Right forelimb (tissue), 1 donor: ENCODE measurements at regions not wholly inside any gene's neighbourhood (a gene's known extent, or its start where the extent isn't known, plus 50 kb on each side); places are given as distances from the start of the nearest gene placed in this dataset.

Source experiments
- DNase-seq: peaks from one replicate; pipeline ENCODE4 v3.0.0-alpha.2; 2018

DNA sequence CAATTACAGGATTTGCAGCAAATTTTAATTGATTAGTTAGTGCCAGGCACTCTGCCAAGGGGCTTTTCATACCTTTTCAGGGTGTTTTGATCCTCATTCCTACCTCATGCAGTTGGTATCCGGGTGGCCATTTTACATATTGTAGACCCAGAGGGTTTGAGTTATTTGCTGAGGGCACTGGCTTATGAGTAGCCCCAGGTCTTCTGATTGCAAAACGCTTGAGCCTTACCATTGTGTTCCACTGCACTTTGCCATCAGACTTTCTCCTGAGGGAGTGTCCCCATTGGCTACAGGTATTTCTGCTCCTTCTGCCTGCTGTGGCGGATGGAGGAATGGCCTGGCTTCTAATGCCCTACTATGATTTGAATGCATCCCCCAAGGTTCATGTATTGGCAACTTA, 257.8 kb upstream of the CRY1 start:
- DNase-seq: no peak

DNA sequence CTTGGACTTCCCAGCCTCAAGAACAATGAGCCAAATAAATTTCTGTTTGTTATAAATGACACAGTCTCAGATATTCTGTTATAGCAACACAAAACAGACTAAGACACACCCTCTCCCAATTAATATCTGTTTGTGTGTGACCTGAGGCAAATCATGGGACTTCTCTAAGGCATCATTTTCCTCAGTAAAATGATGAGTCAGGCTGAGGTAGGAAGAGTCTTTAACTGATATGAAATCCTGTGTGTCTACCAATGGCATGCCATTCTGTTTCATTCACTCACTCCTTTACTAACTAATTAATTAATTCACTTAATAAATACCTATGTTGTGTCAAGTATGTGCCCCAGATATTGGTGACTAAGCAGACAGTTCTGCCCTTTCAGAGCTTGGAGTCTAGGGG, 258.4 kb upstream of the CRY1 start:
- DNase-seq: no peak

DNA sequence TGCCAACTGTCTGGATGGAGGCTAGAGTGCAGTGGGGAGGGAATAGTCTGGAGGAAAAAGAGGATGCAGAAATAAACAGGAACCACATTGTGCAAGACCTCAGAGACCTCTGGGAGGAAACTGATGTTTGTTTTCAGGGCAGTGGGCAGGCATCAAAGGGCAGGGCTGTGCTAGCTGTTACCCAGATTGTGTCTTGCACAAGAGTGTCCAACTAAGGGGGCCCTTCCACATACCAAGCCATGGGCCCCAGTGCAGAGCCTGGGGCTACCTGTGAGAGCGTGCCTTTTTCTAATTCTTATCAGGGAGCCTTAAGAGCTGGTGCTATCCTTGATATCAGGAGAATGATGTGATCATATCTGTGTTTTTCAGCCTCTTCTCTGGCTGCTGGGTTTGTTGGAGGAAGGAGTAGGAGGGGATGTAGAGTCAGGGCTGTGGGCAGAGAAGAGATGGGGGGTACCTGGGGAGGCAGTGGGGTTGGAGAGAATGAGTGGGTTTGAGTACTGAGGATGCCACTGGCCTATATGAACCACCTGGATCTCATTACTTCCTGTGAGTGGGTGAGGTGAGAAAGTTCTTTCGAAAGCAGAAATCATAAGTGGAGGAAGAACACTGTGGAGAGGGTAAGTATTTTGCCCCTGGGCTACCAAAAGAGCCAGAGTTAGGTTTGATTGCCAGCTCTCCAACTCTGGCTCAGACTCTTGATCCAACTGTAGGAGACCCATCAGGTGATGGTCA, 259.2 kb upstream of the CRY1 start:
- no peak for DNase-seq

DNA sequence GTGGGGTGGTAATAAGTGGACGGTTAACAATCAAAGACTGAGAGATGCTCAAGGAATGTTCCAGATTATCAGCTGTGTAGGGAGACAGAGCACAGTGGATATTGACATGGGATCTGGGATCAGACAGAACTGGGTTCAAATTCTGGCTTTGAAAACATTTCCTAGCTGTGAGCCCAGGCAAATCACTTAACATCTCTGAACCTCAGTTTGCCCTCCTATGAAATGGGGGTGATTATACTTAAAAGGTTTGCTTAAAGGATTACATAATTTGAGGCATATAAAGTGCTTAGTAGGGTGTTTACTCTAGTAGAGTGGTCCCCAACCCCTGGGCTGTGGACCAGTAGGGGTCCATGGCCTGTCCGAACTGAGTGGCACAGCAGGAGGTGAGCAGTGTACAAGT, 260.0 kb upstream of the CRY1 start:
- DNase-seq: no peak

DNA sequence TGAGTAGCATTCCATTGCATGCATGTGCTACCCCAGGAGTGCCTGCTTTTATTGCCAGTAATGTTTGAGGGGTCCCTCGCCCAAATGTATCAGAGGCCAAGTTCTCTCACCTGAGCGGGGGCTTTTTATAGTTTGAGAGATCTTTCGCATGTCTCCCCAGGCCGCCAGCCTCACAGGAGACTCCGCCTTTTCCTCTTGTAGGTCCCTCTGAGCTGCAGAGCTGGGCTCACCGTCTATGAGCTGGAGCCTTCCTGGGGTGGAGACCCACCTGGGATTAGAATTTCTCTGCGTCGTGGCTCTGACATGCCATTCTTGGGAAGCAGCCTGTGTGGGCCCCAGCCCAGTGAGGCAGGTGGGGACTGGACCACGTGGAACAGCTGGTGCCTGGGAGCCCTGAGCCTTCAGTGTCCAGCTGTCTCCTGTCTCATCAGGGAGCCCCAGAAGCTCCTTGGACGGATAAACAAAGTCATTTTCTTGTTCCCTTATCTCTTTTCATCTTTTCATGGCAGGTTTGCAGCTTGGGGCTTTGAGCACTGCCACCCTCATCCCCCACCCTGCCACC, 261.7 kb upstream of the CRY1 start:
- DNase-seq: no peak

DNA sequence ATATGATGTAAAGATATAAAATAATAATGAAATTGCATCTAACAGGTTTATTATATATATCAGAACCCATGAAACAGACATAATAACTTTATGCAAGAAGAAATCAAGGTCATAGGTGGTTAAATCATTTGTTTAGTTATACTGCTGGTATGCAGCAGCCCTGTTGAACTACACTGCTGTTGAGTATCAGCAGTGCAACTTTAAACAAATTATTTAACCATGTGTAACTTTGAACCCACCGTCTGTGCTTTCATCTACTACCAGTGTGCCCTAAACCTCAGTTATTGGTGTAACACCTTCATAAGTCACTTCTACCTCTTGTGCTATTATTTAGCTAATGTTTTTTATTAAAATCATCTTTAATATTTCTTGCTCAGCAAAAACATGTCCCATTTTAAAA, 262.3 kb upstream of the CRY1 start:
- no peak for DNase-seq

DNA sequence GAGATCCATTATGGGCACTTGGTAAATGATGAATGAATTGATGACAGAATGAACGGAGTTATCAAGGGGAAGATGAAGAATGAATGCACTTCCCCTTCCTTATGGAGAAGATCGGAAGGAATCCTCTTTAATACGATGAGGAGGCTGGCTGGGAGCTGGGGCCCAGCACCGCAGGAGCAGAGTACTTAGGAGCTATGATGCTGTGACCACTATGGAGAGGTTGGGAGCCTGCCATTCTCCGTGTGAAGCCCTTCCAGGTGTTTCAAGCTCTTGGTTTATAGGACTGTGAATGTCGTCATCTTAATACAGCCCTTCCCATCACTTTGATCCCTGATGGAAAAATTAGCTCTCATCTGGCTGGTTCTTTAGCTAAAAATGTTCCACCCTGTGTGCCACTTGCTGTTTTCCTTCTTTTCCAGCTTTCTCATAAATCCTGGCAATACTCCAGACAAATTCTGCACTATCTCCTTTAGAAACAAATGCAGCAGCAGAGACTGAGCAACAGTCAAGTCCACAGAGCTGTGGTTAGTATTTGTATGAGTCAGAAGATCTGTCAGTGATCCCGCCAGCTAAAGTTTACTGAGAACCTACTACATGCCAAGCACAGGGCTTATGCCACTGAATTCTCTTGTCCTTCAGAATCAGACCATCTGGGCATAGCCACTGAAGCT, 263.1 kb upstream of the CRY1 start:
- DNase-seq: no peak

DNA sequence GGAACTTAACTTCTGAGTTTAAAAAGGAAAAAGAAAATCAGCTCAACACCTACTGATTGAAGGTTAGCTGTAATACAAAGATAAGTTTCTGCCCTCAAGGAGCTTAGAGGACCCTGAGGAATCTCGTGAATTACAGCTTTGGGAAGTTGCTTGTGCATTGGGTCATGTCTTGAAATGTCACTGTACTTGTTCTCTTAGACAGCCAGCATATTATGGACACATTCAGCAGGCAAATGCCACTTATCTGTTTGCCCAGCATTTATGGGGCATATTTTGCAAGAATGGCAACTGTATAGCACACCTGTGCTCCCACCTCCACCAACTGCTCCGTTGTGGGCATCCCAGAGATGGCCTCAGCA, 263.6 kb upstream of the CRY1 start:
- no peak for DNase-seq

DNA sequence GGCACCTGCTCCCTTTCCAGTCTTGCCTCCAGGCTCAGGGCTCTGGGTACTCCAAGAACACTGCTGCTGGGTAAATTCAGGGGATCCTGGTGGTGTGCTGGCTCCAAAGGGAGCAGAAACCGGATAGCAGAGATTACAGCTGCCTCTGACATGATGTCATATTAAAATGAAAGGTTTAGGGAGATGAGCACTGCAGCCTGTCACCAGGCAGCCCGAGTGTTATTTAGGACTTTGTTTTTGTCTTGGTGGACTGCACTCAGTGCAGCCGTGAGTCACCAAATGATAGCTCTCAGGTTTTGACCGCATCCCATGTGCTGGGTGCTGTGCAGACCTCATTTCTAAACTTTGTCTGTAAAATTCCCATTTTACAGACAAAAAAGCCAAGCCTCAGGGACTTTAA, 266.0 kb upstream of the CRY1 start:
- no peak for DNase-seq

DNA sequence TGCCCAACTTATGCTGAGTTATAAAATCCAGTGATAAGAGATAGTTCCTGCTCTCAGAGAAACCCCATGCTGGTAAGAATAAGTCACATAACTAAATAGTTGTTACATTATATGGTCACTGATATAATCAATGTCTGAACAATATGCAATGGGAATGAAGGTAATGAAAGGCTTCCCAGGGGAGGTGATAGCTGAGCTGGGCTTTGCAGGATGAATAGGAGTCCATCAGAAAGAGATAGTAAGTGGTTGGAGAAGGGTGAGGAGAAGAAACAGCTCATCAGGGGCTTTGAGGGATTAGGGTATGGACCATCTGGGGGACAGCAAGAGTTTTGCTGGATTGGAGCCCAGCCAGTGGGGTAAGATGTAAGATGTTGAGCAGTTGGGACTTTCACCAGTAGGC, 266.7 kb upstream of the CRY1 start:
- DNase-seq: no peak

DNA sequence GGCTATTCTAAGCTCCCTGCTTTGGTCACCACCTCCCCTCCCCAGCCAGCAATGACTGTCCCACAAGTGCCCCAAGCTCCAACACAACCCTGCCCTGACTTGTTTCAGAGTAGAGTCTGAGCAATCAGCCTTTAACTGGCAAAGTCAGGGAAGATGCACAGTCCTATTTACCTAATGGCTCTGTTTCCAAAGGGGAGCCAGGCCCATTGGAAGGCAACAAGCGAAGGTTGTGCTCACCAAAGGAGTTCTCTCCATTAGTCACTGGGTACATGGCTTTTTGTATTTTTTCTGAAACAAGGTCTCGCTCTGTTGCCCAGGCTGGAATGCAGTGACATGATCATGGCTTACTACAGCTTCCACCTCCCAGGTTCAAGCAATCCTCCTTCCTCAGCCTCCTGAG, 267.1 kb upstream of the CRY1 start:
- no peak for DNase-seq

DNA sequence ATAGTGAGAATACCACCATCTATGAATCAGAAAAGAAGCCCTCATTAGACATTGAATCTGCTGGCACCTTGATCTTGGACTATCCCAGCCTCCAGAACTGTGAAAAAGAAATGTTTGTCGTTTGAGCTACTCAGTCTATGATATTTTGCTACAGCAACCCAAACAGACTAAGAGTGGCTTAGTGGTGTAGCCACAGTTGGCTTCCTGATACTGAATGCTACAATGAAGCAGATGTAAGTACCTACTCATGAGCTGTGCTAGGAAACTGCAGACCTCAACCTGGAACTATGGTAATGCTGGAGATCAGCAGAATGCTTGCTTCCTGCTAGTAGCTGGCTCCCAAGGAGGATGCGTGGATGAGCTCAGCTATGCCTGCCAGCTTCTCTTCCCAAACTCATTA, 268.6 kb upstream of the CRY1 start:
- DNase-seq: no peak

DNA sequence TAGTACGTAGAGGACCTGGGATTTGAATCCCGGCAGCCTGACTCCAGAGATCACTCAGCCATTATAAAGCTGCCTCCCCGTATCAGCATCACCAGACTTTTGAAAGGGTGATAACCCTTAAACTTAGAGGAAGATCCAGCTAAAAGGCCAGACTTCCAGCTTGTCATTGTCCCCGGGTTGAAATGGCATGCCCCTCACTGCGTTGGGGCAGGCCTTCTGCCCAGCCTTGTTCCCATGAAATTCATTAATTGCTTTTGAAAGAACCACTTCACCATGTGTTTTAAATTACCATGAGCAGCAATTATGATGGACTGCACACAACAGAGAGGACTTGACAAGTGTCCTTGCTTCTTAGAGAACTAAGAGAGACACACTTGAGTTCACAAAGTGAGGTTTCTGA, 269.6 kb upstream of the CRY1 start:
- DNase-seq: no peak

DNA sequence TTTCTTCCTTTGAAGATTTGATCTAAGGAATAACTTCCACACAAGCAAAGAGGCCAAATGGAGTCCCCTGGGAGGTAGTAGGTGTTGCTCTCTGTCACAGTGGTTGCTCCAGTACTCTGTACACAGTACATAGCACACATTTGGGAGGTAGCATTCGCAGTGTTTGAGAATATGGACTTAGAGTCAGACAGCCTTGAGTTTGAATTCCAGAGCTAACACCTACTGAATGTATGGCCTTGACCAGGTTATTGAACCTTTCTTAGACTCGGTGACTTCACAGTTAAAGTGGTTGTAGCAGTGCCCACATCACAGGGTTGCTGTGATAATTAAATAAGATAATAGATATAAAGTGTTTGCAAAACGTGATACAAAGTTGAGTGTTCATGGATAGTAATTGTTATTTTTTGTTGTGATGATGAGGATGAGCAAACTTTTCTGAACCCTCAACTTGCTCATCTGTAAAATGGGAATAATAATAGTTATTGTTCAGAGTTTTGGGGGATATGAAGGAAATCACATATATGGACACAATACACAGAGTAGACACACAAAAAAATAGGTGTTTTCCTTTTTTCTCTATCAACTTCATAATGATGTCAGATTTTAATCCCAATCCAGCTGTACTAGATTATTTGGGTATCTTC, 271.6 kb upstream of the CRY1 start:
- no peak for DNase-seq

DNA sequence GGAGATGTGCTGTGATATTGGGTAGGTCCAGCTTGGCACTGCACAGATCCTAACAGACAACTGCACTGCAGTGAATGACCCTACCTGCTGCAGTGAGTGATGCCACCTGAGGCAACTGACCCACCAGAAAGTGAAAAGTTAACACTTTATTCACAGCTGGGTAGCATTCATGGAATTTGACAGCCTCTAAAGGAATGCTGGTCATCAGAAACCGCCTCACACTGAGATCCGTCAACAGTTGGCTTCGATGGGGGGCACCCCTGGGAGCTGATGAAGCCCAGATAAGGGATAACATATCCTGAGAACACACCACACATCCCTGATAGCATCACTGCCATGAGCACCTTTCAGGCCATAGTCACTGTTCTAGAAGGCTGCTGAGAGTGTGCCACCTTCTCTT, 272.4 kb upstream of the CRY1 start:
- DNase-seq: no peak

DNA sequence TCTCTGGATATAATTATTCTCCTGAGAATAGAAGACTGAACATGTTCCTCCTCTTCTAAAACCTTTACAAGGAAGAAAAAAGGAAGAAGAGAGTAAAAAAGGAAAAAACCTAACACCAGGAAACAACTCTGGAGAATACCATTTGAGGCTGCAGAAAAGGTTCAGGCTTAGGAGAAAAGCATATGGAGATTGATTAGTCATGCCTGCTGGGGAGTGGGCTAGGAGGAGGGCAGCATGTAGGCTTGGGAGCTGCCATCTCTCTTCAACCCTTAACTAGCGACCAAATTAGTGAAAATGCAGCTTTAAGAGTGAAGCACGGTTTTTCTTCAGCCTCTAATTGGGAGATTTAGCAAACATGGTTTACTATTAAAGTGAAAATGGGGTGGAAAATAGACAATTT, 273.0 kb upstream of the CRY1 start:
- no peak for DNase-seq

DNA sequence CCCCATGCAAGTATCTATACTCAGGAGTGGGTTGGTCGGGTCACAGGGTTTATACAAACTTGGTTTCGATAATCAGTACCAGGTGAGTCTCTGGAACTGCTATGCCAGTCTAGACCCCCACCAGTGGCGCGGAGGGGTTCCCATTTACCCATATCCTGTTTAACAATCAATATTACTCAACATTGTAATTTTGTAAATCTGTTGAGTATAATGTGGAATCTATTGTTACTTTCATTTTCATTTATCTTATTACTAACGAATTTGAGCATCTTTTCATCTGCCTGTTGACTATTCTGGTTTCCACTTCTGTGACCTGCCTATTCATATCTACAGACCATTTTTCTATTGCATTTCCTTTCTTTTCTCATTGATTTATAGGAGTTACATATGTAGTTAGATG, 275.2 kb upstream of the CRY1 start:
- DNase-seq: no peak

DNA sequence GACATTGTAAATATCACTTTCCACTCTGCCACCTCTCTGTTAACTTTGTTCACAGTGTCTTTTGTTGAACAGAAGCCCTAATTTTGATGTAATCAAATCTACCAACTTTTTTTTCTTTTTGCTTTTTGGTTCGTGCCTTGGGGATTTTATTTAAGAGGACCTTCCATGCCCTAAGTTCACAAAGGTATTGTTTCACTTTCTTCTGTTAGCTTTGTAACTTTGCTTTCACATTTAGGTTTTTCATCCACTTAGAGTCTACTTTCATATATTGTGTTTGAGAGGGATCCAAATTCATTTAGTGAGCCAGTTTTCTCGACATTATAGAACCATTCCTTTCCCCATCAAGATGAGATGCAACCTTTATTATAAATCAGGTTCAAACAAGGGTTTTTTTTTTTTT, 275.7 kb upstream of the CRY1 start:
- DNase-seq: no peak

DNA sequence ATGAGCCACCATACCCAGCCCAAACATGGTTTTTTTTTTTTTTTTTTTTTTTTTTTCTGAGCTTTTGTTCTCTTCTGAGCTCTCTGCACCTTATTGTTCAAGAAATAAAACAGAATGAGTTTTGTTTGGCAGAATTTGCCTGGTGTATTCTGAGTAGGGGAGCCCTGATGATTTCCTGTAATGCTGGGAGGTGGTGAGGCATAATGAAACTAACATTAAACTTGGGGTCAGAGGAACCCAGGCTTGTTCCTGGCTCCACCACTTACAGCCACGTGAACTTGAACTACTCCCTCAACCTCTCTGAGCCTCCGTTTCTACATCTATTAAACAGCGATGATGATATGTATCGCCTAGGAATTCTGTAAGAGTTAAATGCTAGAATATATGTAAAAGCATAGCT, 276.3 kb upstream of the CRY1 start:
- DNase-seq: no peak

DNA sequence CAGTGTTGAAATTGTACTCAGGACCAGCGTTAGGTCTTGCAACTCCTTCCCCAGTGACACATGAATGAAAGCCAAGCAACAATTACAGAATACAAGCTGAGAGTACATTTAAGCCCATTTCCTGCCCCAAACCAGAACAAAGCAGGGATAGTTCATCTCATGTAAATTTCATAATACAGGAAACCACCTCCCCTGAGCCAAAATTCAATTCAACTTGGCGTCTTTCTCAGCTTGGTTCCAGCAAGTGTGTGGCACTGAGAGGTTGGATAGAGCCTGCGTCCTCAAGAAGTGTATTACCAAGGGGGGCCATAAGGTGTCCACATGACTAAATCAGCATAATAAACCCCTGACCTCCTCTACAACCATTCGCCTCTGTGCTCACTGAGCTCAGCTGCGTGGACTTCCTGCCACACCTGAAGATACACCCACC, 278.9 kb upstream of the CRY1 start:
- DNase-seq: no peak

DNA sequence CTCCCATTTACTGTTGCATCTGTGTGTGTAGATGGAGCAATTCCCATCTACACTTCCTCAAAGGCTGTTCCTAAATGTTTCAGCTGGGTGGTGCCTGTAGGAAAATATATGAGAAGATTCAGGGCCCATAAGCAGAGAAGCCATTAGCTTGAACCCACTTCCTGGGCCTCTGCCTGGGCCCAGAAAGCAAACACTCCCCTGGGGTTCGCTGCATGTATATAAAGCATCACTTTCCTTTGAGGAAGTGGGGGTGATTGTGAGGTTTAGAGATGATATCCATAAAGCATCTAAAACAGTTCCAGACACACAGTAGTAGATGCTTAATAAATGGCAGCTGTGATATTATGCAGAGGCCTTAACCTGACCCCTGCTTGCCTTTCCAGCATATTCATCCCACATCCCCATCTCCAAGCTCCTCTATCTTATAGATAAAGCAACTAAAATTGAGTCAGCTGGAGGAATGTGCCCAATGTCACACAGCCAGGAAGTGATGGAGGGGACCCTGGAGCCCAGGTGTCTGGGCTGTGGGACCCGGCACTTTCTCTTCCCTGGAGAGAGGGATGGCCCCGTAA, 280.0 kb upstream of the CRY1 start:
- DNase-seq: no peak

DNA sequence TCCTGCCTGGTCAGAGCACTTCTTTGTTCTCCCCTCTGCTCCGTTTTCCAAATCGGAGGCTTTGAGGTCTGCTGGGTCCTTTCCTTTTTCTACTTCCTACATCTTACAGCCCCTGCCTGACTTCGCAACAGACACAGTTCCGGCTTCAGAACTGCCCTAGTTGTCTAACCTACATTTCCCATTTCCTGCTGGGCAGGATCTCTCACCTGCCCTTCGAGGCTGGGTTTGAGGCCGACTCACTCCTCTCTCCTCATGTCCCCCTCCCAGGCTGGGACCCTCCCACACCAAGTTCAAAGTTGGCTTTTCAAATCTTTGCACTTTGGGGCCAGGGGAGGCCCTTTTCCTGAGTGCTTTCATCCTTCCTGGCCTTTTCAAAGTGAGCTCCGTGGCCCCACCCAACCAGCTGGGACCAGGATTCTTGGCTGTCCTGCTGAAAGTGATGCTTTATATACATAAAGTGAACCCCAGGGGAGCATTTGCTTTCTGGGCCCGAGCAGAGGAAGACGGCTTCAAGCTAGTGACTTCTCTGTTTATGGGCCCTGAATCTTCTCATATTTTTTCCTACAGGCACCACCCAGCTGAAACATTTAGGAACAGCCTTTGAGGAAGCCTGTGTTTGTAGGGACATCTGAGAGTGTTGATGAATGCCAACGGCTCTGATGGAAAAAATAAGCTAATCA, 281.0 kb upstream of the CRY1 start:
- DNase-seq: no peak

DNA sequence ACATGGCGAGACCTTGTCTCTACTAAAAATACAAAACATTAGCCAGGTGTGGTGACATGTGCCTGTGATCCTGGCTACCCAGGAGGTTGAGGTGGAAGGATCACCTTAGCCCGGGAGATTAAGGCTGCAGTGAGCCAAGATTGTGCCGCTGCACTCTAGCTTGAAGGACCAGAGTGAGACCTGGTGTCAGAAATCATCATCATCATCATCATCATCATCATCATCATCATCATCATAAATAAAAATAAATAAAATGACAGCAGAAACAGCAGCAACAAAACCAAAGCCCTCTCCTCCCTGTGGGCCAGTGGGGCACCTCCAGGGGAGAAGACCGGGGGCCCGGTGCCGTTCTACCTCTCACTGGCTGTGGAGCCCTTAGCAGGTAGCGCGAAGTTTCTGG, 281.9 kb upstream of the CRY1 start:
- no peak for DNase-seq
